ENCODE measurements at regions not wholly inside any gene's neighbourhood (a gene's known extent, or its start where the extent isn't known, plus 50 kb on each side); places are given as distances from the start of the nearest gene placed in this dataset.

GRCh38 chr6:3573670-3574069 is 116.8 kb upstream of the SLC22A23 start:
- no peak for TF ChIP-seq EZH2phosphoT487 (IDR thresholded peaks at IDR 0.05; ENCODE audit: borderline replicate concordance, low read depth)
- TF ChIP-seq, protein P1, sequence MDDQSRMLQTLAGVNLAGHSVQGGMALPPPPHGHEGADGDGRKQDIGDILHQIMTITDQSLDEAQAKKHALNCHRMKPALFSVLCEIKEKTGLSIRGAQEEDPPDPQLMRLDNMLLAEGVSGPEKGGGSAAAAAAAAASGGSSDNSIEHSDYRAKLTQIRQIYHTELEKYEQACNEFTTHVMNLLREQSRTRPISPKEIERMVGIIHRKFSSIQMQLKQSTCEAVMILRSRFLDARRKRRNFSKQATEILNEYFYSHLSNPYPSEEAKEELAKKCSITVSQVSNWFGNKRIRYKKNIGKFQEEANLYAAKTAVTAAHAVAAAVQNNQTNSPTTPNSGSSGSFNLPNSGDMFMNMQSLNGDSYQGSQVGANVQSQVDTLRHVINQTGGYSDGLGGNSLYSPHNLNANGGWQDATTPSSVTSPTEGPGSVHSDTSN (IDR thresholded peaks at IDR 0.05): no peak

All from SK-N-SH (cell line).